ENCODE measurements at regions not wholly inside any gene's neighbourhood (a gene's known extent, or its start where the extent isn't known, plus 50 kb on each side); places are given as distances from the start of the nearest gene placed in this dataset.

DNA sequence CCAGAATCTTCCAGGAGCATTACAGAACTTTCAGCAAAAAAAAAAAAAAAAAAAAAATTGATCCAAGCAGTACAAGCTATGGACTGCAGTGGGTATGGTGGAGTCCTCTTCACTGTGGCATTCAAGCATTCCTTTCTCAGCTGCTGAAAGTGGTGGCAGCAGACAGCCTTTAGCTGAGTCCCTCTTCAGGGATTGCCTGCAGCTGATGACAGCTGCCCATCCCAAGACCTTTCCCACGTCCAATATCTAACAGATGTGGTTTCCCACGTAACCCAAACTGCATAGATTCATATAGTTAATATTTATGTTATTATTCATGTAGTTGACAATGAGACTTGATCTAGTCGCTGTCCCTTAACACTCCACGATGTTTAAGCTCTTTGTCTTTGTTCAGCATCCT, 475.9 kb downstream of the TLE1 start:
- no peak overlapping the region for H4K8ac ChIP-seq (ENCODE audit: low read length)
- H3K9ac ChIP-seq (ENCODE audit: low read length), result no peak overlapping the region
- no peak overlapping the region for H3K14ac ChIP-seq (ENCODE audit: low read length in 2 of 2)
- H2AK5ac ChIP-seq (ENCODE audit: low read length, severe bottlenecking), result no peak overlapping the region
- no peak overlapping the region for H3K18ac ChIP-seq (ENCODE audit: low read depth in 1 of 2, low read length in 2 of 2)
- H3K9me3 ChIP-seq (ENCODE audit: control insufficient read depth, low read length), result peaks cover 12% of the 10 kb centered on the region
- no peak overlapping the region for H3K4me2 ChIP-seq (ENCODE audit: low read length, poor library complexity, severe bottlenecking)
- H3K79me1 ChIP-seq (replicated peaks; ENCODE audit: low read length, poor library complexity, severe bottlenecking), result no peaks in the 10 kb centered on the region
- no peaks in the 10 kb centered on the region for H3K27me3 ChIP-seq (ENCODE audit: control insufficient read depth in 1 of 2, insufficient read depth in 1 of 2, low read length in 2 of 2)
- H3K27ac ChIP-seq (ENCODE audit: low read length, poor library complexity, severe bottlenecking), result no peak overlapping the region
- H3K36me3 ChIP-seq (ENCODE audit: control insufficient read depth in 1 of 2, insufficient read depth in 2 of 2, low read depth in 1 of 2, low read length in 2 of 2), result no peaks in the 10 kb centered on the region
- no peak overlapping the region for H2BK5ac ChIP-seq (ENCODE audit: low read depth, low read length, poor library complexity, severe bottlenecking)
- no peak overlapping the region for H2BK120ac ChIP-seq (ENCODE audit: low read depth, low read length)
- no peak for DNase-seq
- H2BK12ac ChIP-seq (ENCODE audit: low read length in 2 of 2), result no peak overlapping the region
- no peak overlapping the region for H3K4me3 ChIP-seq (ENCODE audit: insufficient read depth in 1 of 2, low read depth in 1 of 2, low read length in 2 of 2)
- 100% methylated on average over 2 of the region's 4 CpGs for WGBS
- H2AFZ ChIP-seq (ENCODE audit: low read depth, low read length), result no peak overlapping the region
- H3K4ac ChIP-seq (ENCODE audit: low read depth in 1 of 2, low read length in 2 of 2), result no peak overlapping the region
- no peak overlapping the region for H4K91ac ChIP-seq (ENCODE audit: low read length)
- H2BK15ac ChIP-seq (ENCODE audit: low read depth, poor library complexity, severe bottlenecking), result no peak overlapping the region
- H3K23ac ChIP-seq (ENCODE audit: low read length in 2 of 2), result no peak overlapping the region
- no peaks in the 10 kb centered on the region for H3K4me1 ChIP-seq (ENCODE audit: control insufficient read depth, insufficient read depth, low read depth, low read length)

DNA sequence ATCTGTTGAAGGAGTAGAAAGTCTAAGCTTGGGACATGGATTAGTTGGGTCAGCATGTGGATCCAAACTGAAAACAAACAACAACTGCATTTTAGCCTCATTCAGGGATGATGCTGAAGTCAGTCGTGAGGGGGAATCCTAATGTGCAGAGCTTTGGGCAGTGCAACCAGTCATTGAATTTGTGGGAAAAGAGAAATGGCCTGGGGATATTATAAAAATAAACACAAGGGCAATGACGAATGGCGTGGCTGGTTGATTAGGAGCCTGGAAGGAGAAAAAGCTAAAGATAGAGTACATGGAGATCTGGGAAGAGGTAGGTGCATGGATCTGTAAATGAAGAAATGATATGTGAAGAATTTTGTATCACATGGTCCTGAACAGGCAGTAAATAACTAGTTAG, 477.6 kb downstream of the TLE1 start:
- Histone ChIP-seq H3K9me3 (ENCODE audit: control insufficient read depth, low read length) (peaks cover 11% of the 10 kb centered on the region), H2BK120ac (ENCODE audit: low read depth, low read length) (no peak overlapping the region), H3K27me3 (ENCODE audit: control insufficient read depth in 1 of 2, insufficient read depth in 1 of 2, low read length in 2 of 2) (no peaks in the 10 kb centered on the region), H3K36me3 (ENCODE audit: control insufficient read depth in 1 of 2, insufficient read depth in 2 of 2, low read depth in 1 of 2, low read length in 2 of 2) (no peaks in the 10 kb centered on the region), H3K9ac (ENCODE audit: low read length) (no peak overlapping the region), H2AK5ac (ENCODE audit: low read length, severe bottlenecking) (no peak overlapping the region), H3K18ac (ENCODE audit: low read depth in 1 of 2, low read length in 2 of 2) (no peak overlapping the region), H3K14ac (ENCODE audit: low read length in 2 of 2) (no peak overlapping the region), H4K91ac (ENCODE audit: low read length) (no peak overlapping the region), H3K4me1 (ENCODE audit: control insufficient read depth, insufficient read depth, low read depth, low read length) (no peaks in the 10 kb centered on the region), H3K4me2 (ENCODE audit: low read length, poor library complexity, severe bottlenecking) (no peak overlapping the region), H3K23ac (ENCODE audit: low read length in 2 of 2) (no peak overlapping the region), H2AFZ (ENCODE audit: low read depth, low read length) (no peak overlapping the region), H2BK12ac (ENCODE audit: low read length in 2 of 2) (no peak overlapping the region), H3K79me1 (replicated peaks; ENCODE audit: low read length, poor library complexity, severe bottlenecking) (no peaks in the 10 kb centered on the region), H2BK15ac (ENCODE audit: low read depth, poor library complexity, severe bottlenecking) (no peak overlapping the region), H3K4ac (ENCODE audit: low read depth in 1 of 2, low read length in 2 of 2) (no peak overlapping the region), H3K4me3 (ENCODE audit: insufficient read depth in 1 of 2, low read depth in 1 of 2, low read length in 2 of 2) (no peak overlapping the region), H3K27ac (ENCODE audit: low read length, poor library complexity, severe bottlenecking) (no peak overlapping the region), H2BK5ac (ENCODE audit: low read depth, low read length, poor library complexity, severe bottlenecking) (no peak overlapping the region), H4K8ac (ENCODE audit: low read length) (no peak overlapping the region)
- WGBS, result 88% methylated on average over 3 of the region's 3 CpGs
- DNase-seq, result no peak

DNA sequence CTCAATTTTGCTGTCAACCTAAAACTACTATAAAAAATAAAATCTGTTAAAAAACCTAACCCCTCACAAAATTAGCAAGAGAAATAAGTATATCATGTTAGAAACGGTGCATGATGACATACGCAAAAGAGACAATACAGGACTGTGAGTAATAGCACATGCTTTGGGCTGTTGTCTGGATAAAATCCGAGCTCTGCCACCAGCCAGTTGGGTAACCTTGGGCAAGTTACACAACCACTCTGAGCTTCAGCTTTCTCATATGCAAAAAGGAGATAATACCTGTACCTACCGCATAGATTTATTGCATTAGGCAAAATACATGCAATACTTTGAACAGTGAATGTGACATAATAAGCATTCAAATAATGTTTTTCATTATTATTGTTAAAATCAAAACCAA, 481.7 kb downstream of the TLE1 start:
- no peaks in the 10 kb centered on the region for H3K79me1 ChIP-seq (replicated peaks; ENCODE audit: low read length, poor library complexity, severe bottlenecking)
- no peak overlapping the region for H2BK15ac ChIP-seq (ENCODE audit: low read depth, poor library complexity, severe bottlenecking)
- H3K4me3 ChIP-seq (ENCODE audit: insufficient read depth in 1 of 2, low read depth in 1 of 2, low read length in 2 of 2), result no peak overlapping the region
- H3K9ac ChIP-seq (ENCODE audit: low read length), result no peak overlapping the region
- no peaks in the 10 kb centered on the region for H3K27me3 ChIP-seq (ENCODE audit: control insufficient read depth in 1 of 2, insufficient read depth in 1 of 2, low read length in 2 of 2)
- H2AFZ ChIP-seq (ENCODE audit: low read depth, low read length), result no peak overlapping the region
- no peaks in the 10 kb centered on the region for H3K9me3 ChIP-seq (ENCODE audit: control insufficient read depth, low read length)
- no peak overlapping the region for H3K14ac ChIP-seq (ENCODE audit: low read length in 2 of 2)
- no peak overlapping the region for H3K23ac ChIP-seq (ENCODE audit: low read length in 2 of 2)
- no peak overlapping the region for H4K91ac ChIP-seq (ENCODE audit: low read length)
- H3K27ac ChIP-seq (ENCODE audit: low read length, poor library complexity, severe bottlenecking), result no peak overlapping the region
- H3K36me3 ChIP-seq (ENCODE audit: control insufficient read depth in 1 of 2, insufficient read depth in 2 of 2, low read depth in 1 of 2, low read length in 2 of 2), result no peaks in the 10 kb centered on the region
- 93% methylated on average over 3 of the region's 4 CpGs for WGBS
- no peak overlapping the region for H3K18ac ChIP-seq (ENCODE audit: low read depth in 1 of 2, low read length in 2 of 2)
- H3K4ac ChIP-seq (ENCODE audit: low read depth in 1 of 2, low read length in 2 of 2), result no peak overlapping the region
- no peaks in the 10 kb centered on the region for H3K4me1 ChIP-seq (ENCODE audit: control insufficient read depth, insufficient read depth, low read depth, low read length)
- DNase-seq, result no peak
- H2AK5ac ChIP-seq (ENCODE audit: low read length, severe bottlenecking), result no peak overlapping the region
- H2BK5ac ChIP-seq (ENCODE audit: low read depth, low read length, poor library complexity, severe bottlenecking), result no peak overlapping the region
- no peak overlapping the region for H2BK12ac ChIP-seq (ENCODE audit: low read length in 2 of 2)
- H4K8ac ChIP-seq (ENCODE audit: low read length), result no peak overlapping the region
- no peak overlapping the region for H3K4me2 ChIP-seq (ENCODE audit: low read length, poor library complexity, severe bottlenecking)
- H2BK120ac ChIP-seq (ENCODE audit: low read depth, low read length), result no peak overlapping the region

DNA sequence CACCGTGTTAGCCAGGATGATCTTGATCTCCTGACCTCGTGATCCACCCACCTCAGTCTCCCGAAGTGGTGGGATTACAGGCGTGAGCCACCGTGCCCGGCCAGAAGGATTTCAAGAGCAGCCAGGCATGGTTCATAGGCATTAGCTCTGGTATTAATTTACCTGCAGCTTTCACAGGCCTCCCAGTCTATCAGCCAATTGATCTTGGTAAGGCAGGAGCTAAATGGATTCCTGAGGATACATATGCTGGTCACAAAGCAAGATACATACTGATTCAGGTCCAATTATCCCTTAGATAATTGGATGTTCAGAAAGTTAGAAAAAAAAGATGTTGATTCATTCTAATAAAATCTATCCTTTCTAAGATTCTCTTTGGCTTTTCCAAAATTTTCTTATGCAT, 487.1 kb downstream of the TLE1 start:
- no peak overlapping the region for H3K27ac ChIP-seq (ENCODE audit: low read length, poor library complexity, severe bottlenecking)
- no peak overlapping the region for H2BK15ac ChIP-seq (ENCODE audit: low read depth, poor library complexity, severe bottlenecking)
- H3K14ac ChIP-seq (ENCODE audit: low read length in 2 of 2), result no peak overlapping the region
- no peak overlapping the region for H4K91ac ChIP-seq (ENCODE audit: low read length)
- no peak overlapping the region for H4K8ac ChIP-seq (ENCODE audit: low read length)
- no peak overlapping the region for H2AK5ac ChIP-seq (ENCODE audit: low read length, severe bottlenecking)
- H2AFZ ChIP-seq (ENCODE audit: low read depth, low read length), result no peak overlapping the region
- peak overlapping the region; percentile 79 for H2BK5ac ChIP-seq (ENCODE audit: low read depth, low read length, poor library complexity, severe bottlenecking)
- no peak overlapping the region for H3K4me2 ChIP-seq (ENCODE audit: low read length, poor library complexity, severe bottlenecking)
- H3K27me3 ChIP-seq (ENCODE audit: control insufficient read depth in 1 of 2, insufficient read depth in 1 of 2, low read length in 2 of 2), result no peaks in the 10 kb centered on the region
- H3K4ac ChIP-seq (ENCODE audit: low read depth in 1 of 2, low read length in 2 of 2), result no peak overlapping the region
- no peaks in the 10 kb centered on the region for H3K79me1 ChIP-seq (replicated peaks; ENCODE audit: low read length, poor library complexity, severe bottlenecking)
- no peak overlapping the region for H3K4me3 ChIP-seq (ENCODE audit: insufficient read depth in 1 of 2, low read depth in 1 of 2, low read length in 2 of 2)
- no peak overlapping the region for H2BK120ac ChIP-seq (ENCODE audit: low read depth, low read length)
- no peak for DNase-seq
- no peak overlapping the region for H3K9ac ChIP-seq (ENCODE audit: low read length)
- no peaks in the 10 kb centered on the region for H3K36me3 ChIP-seq (ENCODE audit: control insufficient read depth in 1 of 2, insufficient read depth in 2 of 2, low read depth in 1 of 2, low read length in 2 of 2)
- no peak overlapping the region for H3K23ac ChIP-seq (ENCODE audit: low read length in 2 of 2)
- no peak overlapping the region for H3K18ac ChIP-seq (ENCODE audit: low read depth in 1 of 2, low read length in 2 of 2)
- H2BK12ac ChIP-seq (ENCODE audit: low read length in 2 of 2), result no peak overlapping the region
- peaks cover 9% of the 10 kb centered on the region for H3K9me3 ChIP-seq (ENCODE audit: control insufficient read depth, low read length)
- 92% methylated on average over 6 of the region's 6 CpGs for WGBS
- no peaks in the 10 kb centered on the region for H3K4me1 ChIP-seq (ENCODE audit: control insufficient read depth, insufficient read depth, low read depth, low read length)

All from mesenchymal stem cell (in vitro differentiated cells and primary cell).